ENCODE measurements at regions not wholly inside any gene's neighbourhood (a gene's known extent, or its start where the extent isn't known, plus 50 kb on each side); places are given as distances from the start of the nearest gene placed in this dataset.

- TF ChIP-seq ZNF169 (tag by site-specific recombination; IDR thresholded peaks at IDR 0.05) (no peak), ATF2 (tag by site-specific recombination; IDR thresholded peaks at IDR 0.05; ENCODE audit: low read depth) (no peak), CTCF (tag by site-specific recombination; IDR thresholded peaks at IDR 0.05) (no peak), ZNF121 (tag by site-specific recombination; IDR thresholded peaks at IDR 0.05) (no peak), ZNF335 (tag by site-specific recombination; conservative IDR thresholded peaks at IDR 0.05) (no peak), ZBTB26 (tag by site-specific recombination; optimal IDR thresholded peaks at IDR 0.05) (no peak), ZIC2 (tag by site-specific recombination; IDR thresholded peaks at IDR 0.05) (no peak), BCL11B (tag by site-specific recombination; IDR thresholded peaks at IDR 0.05; ENCODE audit: low read depth) (no peak), ZNF404 (tag by site-specific recombination; IDR thresholded peaks at IDR 0.05) (no peak), AEBP2 (tag by site-specific recombination; IDR thresholded peaks at IDR 0.05; ENCODE audit: borderline replicate concordance) (no peak), ZNF423 (tag by site-specific recombination; IDR thresholded peaks at IDR 0.05) (no peak), SP3 (tag by site-specific recombination; IDR thresholded peaks at IDR 0.05) (no peak), YY1 (tag by site-specific recombination; IDR thresholded peaks at IDR 0.05) (no peak)
Measured at GRCh38 chr9:651371-651770, 190.1 kb upstream of the DMRT1 start.

Measured in HEK293 (cell line).